ENCODE measurements at regions not wholly inside any gene's neighbourhood (a gene's known extent, or its start where the extent isn't known, plus 50 kb on each side); places are given as distances from the start of the nearest gene placed in this dataset.
"Not testable (repeated sequence)": the region's sequence is repeated elsewhere in the genome, so short reads cannot be mapped to it uniquely, and the experiment has no call there.

- in situ Hi-C loops (cut with HindIII; ENCODE audit: low pct_unique_long_range_greater_than_20kb, low sequenced_read_pairs): no loop called here
- no peak for TF ChIP-seq JUND (IDR thresholded peaks at IDR 0.05; ENCODE audit: low read depth)
- no peak for DNase-seq (ENCODE audit: low read depth in 1 of 2, low spot score in 1 of 2)
Observed at GRCh38 chr18:60246606-60247005, 126.0 kb downstream of the MC4R start.

DNA sequence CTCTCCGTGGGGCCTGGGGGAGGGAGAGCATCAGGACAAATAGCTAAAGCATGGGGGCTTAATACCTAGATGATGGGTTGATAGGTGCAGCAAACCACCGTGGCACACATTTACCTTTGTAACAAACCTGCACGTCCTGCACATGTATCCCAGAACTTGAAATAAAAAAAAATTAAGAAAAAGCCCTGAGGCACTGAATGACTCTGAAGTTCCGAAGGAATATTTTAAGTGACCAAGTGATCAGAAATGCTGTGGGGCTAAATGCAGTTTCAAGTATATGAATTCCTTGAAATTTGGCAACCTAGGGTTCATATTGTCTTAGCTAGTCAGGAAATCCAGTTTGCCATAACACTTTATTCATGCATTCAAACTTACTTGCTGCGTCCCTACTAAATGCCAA, 127.5 kb downstream of the MC4R start:
- in situ Hi-C loops (cut with HindIII; ENCODE audit: low pct_unique_long_range_greater_than_20kb, low sequenced_read_pairs): no loop called here

DNA sequence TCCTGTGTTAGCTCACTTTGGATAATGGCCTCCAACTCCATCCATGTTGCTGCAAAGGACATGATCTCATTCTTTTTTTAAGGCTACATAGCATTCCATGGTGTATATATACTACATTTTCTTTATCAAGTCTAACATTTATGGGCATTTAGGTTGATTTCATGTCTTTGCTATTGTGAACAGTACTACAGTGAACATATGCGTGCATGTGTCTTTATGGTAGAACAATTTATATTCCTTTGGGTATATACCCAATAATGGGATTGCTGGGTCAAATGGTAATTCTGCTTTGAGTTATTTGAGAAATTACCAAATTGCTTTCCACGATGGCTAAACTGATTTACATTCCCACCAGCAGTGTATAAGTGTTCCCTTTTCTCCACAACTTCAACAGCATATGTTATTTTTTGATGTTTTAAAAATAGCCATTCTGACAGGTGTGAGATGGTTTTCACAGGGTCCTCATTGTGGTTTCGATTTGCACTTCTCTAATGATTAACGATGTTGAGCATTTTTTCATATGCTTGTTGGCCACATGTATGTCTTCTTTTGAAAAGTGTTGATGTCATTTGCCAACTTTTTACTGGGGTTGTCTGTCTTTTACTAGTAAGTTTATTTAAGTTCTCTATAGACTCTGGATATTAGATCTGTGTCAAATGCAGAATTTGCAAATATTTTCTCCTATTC, 133.4 kb downstream of the MC4R start:
- in situ Hi-C loops (cut with HindIII; ENCODE audit: low pct_unique_long_range_greater_than_20kb, low sequenced_read_pairs); DNase-seq (ENCODE audit: low read depth in 1 of 2, low spot score in 1 of 2): not testable (repeated sequence)

More for the DNA sequence above, 127.5 kb downstream of the MC4R start:
- TF ChIP-seq JUND (IDR thresholded peaks at IDR 0.05; ENCODE audit: low read depth): no peak
- no peak for DNase-seq (ENCODE audit: low read depth in 1 of 2, low spot score in 1 of 2)

GRCh38 chr18:60235164-60235563, 137.4 kb downstream of the MC4R start:
- TF ChIP-seq JUND (IDR thresholded peaks at IDR 0.05; ENCODE audit: low read depth): no peak
- no peak for DNase-seq (ENCODE audit: low read depth in 1 of 2, low spot score in 1 of 2)
- in situ Hi-C loops (cut with HindIII; ENCODE audit: low pct_unique_long_range_greater_than_20kb, low sequenced_read_pairs): no loop called here

DNA sequence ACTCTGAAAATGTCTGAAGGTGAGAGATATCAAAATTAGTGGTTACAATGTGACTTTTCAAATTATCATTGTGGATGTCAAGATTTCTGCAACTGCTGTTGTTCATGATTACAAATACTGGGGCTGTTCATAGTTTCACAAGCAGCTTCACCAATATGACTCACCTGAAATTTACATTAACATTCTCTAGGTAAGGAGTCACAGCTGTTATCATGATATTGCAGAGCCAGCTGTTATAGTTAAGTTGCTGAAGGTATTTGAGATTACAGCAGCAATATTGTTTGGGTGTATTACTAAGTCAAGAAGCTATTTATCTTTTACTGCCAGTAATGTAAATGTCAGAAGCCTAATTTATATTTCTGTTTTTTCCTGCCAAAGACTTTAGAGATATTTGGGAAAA, 140.0 kb downstream of the MC4R start:
- in situ Hi-C loops (cut with HindIII; ENCODE audit: low pct_unique_long_range_greater_than_20kb, low sequenced_read_pairs): no loop called here
- no peak for TF ChIP-seq JUND (IDR thresholded peaks at IDR 0.05; ENCODE audit: low read depth)
- no peak for DNase-seq (ENCODE audit: low read depth in 1 of 2, low spot score in 1 of 2)

DNA sequence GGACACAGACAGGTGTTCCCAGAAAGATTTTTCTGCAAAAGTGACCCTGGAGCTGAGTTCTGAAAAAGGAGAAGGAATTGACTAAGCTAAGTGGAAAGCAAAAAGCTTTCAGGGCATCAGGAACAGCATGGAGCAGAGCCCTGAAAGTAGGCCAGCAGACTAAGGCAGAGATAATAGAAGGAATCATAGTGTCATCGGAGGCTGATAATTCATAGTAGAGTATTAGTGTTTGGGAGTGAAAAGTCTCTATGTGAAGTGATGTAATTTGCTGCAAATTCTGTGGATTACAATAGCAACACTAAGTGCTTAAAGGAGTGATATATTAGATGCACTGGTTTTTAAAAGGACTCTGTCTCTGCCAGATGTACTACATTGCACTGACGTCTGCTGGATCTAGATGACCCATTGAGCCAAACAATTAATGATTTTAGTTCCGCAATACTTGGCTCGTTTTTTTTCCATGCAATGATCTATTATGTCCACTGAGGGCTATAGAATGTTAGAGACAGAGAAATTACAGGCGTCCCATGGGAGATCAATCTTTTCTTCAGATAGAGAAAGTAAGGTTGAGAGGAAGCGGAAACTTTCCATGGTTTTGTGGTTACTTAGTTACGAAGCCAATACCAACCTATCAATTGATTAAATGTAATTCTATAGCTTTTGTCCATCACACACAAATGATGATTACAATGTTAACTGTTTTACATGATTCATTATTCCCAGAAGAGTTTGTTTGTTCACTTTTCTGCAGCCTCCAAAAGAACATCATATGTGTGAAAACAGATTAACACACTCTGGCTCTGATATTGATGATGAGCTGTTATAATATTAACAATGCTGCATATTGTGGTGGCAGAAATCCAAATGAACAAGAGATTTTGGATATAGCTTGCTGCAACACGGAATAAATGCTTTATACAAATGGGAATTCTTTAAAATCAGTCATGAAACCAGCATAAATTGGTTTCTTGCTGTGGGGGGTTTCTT, 143.7 kb downstream of the MC4R start:
- in situ Hi-C loops (cut with HindIII; ENCODE audit: low pct_unique_long_range_greater_than_20kb, low sequenced_read_pairs): no loop called here
- no peak for TF ChIP-seq JUND (IDR thresholded peaks at IDR 0.05; ENCODE audit: low read depth)
- no peak for DNase-seq (ENCODE audit: low read depth in 1 of 2, low spot score in 1 of 2)

DNA sequence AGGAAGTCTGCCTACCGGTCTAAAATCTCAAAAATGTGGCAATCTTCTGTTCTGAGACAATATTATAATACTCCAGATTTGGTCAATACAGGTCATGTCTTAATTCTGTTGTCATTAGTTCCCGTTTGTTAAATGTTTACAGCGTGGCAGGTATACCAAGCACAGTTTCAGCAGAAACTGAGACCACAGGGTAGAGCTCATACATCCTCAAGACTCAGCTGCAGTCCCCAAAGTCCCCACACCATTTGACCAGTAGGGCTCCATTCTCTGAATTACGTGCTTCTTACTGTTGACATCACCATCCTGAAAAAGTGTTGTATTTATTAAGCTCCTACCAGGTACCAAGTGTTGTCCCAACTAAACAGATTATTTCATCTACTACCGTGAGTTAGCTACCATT, 157.1 kb downstream of the MC4R start:
- in situ Hi-C loops (cut with HindIII; ENCODE audit: low pct_unique_long_range_greater_than_20kb, low sequenced_read_pairs): no loop called here
- no peak for TF ChIP-seq JUND (IDR thresholded peaks at IDR 0.05; ENCODE audit: low read depth)
- DNase-seq (ENCODE audit: low read depth in 1 of 2, low spot score in 1 of 2): no peak

DNA sequence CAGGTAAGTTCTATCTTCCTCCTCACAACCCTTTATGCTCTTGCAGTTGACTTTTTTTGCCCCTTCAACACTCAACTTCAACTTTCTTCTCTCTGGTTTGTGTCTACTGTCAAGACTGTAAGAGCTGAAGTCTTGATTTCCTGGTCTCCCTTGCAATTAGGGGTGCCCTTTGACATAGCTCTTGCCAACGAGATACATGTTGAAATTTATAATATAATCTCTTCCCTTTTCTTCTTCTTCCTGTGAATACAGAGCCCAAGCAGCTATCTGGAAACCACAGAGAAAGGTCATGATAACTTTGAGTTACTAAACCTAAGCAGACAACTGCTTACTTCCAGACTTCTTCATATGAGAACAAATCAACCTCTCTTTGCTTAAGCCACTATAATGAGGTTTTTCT, 163.5 kb downstream of the MC4R start:
- no peak for DNase-seq (ENCODE audit: low read depth in 1 of 2, low spot score in 1 of 2)
- in situ Hi-C loops (cut with HindIII; ENCODE audit: low pct_unique_long_range_greater_than_20kb, low sequenced_read_pairs): no loop called here
- TF ChIP-seq JUND (IDR thresholded peaks at IDR 0.05; ENCODE audit: low read depth): no peak

DNA sequence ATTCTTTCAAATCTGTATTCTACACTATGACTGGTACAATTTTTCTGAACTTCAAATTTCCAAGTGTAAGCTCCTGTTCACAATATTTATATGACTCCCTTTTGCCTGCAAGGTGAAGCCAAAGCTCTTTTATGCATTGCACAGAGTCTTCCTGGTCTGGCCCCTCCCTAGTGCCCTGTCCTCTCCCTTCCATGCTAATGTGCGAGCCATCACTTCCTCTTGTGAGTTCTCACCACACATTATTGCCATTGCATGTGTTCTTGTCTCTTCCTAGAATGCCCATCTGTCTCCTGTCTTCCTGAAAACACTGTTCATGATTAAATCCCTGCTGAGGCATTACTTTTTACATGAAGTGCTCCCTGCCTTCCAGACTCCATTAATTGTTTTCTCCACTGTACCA, 169.9 kb downstream of the MC4R start:
- TF ChIP-seq JUND (IDR thresholded peaks at IDR 0.05; ENCODE audit: low read depth): no peak
- in situ Hi-C loops (cut with HindIII; ENCODE audit: low pct_unique_long_range_greater_than_20kb, low sequenced_read_pairs): no loop called here
- no peak for DNase-seq (ENCODE audit: low read depth in 1 of 2, low spot score in 1 of 2)

GRCh38 chr18:60200558-60200957, 172.0 kb downstream of the MC4R start:
- no peak for DNase-seq (ENCODE audit: low read depth in 1 of 2, low spot score in 1 of 2)
- in situ Hi-C loops (cut with HindIII; ENCODE audit: low pct_unique_long_range_greater_than_20kb, low sequenced_read_pairs): no loop called here
- TF ChIP-seq JUND (IDR thresholded peaks at IDR 0.05; ENCODE audit: low read depth): no peak

DNA sequence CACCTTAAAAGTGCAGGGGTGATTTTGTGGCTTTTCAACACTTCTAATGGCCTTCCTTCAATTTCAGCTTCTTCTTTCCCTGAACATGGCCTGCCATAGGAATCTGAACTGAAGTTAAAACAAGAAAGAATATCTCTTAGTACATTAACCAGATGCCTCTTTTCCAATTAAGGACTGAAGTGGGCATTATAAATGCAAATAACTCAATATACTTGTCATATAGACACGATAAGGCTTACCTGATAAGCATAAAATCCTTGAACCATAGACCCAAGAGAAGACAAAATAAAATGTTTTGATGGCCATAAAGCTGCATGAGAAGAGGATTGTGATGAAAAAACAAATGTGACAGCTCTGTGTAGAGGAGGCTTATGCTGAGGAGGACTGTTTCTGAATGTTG, 173.1 kb downstream of the MC4R start:
- TF ChIP-seq JUND (IDR thresholded peaks at IDR 0.05; ENCODE audit: low read depth): no peak
- in situ Hi-C loops (cut with HindIII; ENCODE audit: low pct_unique_long_range_greater_than_20kb, low sequenced_read_pairs): no loop called here
- no peak for DNase-seq (ENCODE audit: low read depth in 1 of 2, low spot score in 1 of 2)

DNA sequence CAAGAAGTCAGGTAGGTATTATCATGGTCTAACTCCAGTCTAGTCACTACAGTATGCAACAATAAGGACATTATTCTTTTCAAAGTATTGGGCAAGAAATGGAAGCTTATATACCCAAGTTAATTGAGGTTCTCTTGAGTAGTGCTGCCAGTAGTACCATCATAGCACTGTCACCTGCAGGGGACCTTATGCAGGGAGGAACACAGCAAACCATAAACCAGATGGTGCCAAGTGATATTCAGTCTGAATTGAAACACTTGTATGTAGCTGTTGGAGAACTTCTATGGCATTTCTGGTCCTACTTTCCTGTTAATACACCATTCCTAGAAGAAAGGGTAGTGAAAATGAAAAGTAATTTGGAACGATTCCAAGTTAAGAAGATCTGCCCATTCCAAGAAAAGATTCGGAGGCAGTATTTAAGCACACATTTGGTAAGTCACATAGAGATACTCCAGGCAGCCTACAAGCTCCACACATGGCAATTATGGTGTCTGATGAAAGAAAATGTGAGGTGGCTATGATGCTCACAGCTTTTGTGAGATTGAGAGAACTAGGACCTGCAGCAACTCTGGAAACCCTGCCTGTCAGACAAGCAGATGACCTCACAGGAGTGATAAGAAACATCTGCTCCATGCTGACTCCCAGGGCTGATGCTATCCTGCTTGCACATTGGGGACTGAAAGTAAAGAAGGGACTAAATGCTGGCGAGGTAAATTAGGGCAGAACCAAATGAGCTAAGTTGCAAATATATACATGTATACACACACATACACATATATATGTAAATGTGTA, 174.7 kb downstream of the MC4R start:
- in situ Hi-C loops (cut with HindIII; ENCODE audit: low pct_unique_long_range_greater_than_20kb, low sequenced_read_pairs): no loop called here
- TF ChIP-seq JUND (IDR thresholded peaks at IDR 0.05; ENCODE audit: low read depth): no peak
- DNase-seq (ENCODE audit: low read depth in 1 of 2, low spot score in 1 of 2): no peak
